Smooth muscle cell (in vitro differentiated cells): ENCODE measurements at regions not wholly inside any gene's neighbourhood (a gene's known extent, or its start where the extent isn't known, plus 50 kb on each side); places are given as distances from the start of the nearest gene placed in this dataset.

Source experiments
- DNase-seq: peaks from one replicate; lab custom pipeline; 2025; ENCODE audit not compliant: unreplicated experiment; lab: John Stamatoyannopoulos, UW
- H2AFZ ChIP-seq: fragments of 200-600 bp; sonication (generic); 2 replicates; pipeline ENCODE4 v1.6.0; 2016; ENCODE audit warnings: antibody characterized with exemption, low read depth, mild to moderate bottlenecking
- H3F3A ChIP-seq: fragments of 200-600 bp; sonication (generic); 2 replicates; pipeline ENCODE4 v1.6.0; 2017; ENCODE audit warnings: antibody characterized with exemption, low read depth
- H3K27ac ChIP-seq: fragments of 200-600 bp; sonication (generic); 2 replicates; pipeline ENCODE4 v1.5.1; 2016; ENCODE audit warnings: low read depth, mild to moderate bottlenecking
- H3K27me3 ChIP-seq: fragments of 200-600 bp; sonication (generic); 2 replicates; pipeline ENCODE4 v1.6.1; 2016; ENCODE audit warnings: low read depth, mild to moderate bottlenecking
- H3K36me3 ChIP-seq: fragments of 200-600 bp; sonication (generic); 2 replicates; pipeline ENCODE4 v1.5.1; 2016; ENCODE audit warnings: low read depth
- H3K4me1 ChIP-seq: fragments of 200-600 bp; sonication (generic); 2 replicates; pipeline ENCODE4 v1.5.1; 2016; ENCODE audit warnings: low read depth
- H3K4me2 ChIP-seq: fragments of 200-600 bp; sonication (generic); 2 replicates; pipeline ENCODE4 v1.6.0; 2016; ENCODE audit warnings: mild to moderate bottlenecking
- H3K4me3 ChIP-seq: fragments of 200-600 bp; sonication (generic); 2 replicates; pipeline ENCODE4 v1.5.1; 2016; ENCODE audit warnings: mild to moderate bottlenecking
- H3K79me2 ChIP-seq: fragments of 200-600 bp; sonication (generic); 2 replicates; pipeline ENCODE4 v1.6.0; 2016; ENCODE audit warnings: low read depth, mild to moderate bottlenecking
- H3K9ac ChIP-seq: fragments of 200-600 bp; sonication (generic); 2 replicates; pipeline ENCODE4 v1.6.0; 2016; ENCODE audit warnings: low read depth
- H3K9me3 ChIP-seq: fragments of 200-600 bp; sonication (generic); replicated peaks from 2 replicates; pipeline ENCODE4 v1.5.1; 2016; ENCODE audit warnings: low read depth
- H4K20me1 ChIP-seq: fragments of 200-600 bp; sonication (generic); 2 replicates; pipeline ENCODE4 v1.6.0; 2016; ENCODE audit warnings: low read depth
- CTCF ChIP-seq: fragments of 200-600 bp; sonication (generic); IDR thresholded peaks from 2 replicates; pipeline ENCODE4 v1.5.1; 2017; ENCODE audit warnings: borderline replicate concordance, mild to moderate bottlenecking, antibody characterized with exemption; ENCODE audit not compliant: insufficient read depth, poor library complexity, severe bottlenecking
- WGBS: methylation state at CpG from one replicate; pipeline ENCODE4 v1.1.7; 2016; ENCODE audit warnings: low lambda C conversion rate; 5-methylcytosine and 5-hydroxymethylcytosine counted together

- no peaks in the 10 kb centered on the region for H3F3A ChIP-seq
- no peaks in the 10 kb centered on the region for H3K27me3 ChIP-seq
- H3K9ac ChIP-seq = no peak overlapping the region
- no peaks in the 10 kb centered on the region for H3K9me3 ChIP-seq
- no peaks in the 10 kb centered on the region for H3K4me1 ChIP-seq
- H3K4me2 ChIP-seq = no peak overlapping the region
- H3K79me2 ChIP-seq = no peaks in the 10 kb centered on the region
- no peak overlapping the region for H2AFZ ChIP-seq
- H4K20me1 ChIP-seq = no peaks in the 10 kb centered on the region
- DNase-seq = no peak
- H3K4me3 ChIP-seq = no peak overlapping the region
- no peak overlapping the region for H3K27ac ChIP-seq
- no peak for TF ChIP-seq CTCF
- H3K36me3 ChIP-seq = no peaks in the 10 kb centered on the region
- WGBS = 88% methylated on average over 3 of the region's 3 CpGs
Observed at GRCh38 chr3:170814822-170815221, 55.2 kb downstream of the RPL22L1 start.

- no peak for DNase-seq
- Histone ChIP-seq H3K4me3 (no peak overlapping the region), H3K9me3 (no peaks in the 10 kb centered on the region), H3K36me3 (no peaks in the 10 kb centered on the region), H3K79me2 (no peaks in the 10 kb centered on the region), H4K20me1 (no peaks in the 10 kb centered on the region), H3K4me1 (no peaks in the 10 kb centered on the region), H3K27me3 (no peaks in the 10 kb centered on the region), H3F3A (no peaks in the 10 kb centered on the region), H3K4me2 (peak overlapping the region; percentile 7), H3K9ac (no peak overlapping the region), H3K27ac (no peak overlapping the region), H2AFZ (no peak overlapping the region)
- TF ChIP-seq CTCF = no peak
- 45% methylated on average over 5 of the region's 5 CpGs for WGBS
Observed at GRCh38 chr3:170813266-170813665, 56.7 kb downstream of the RPL22L1 start.

GRCh38 chr3:170811928-170812591, 57.9 kb downstream of the RPL22L1 start:
- WGBS = 45% methylated on average over 8 of the region's 8 CpGs
- H3K36me3 ChIP-seq = no peaks in the 10 kb centered on the region
- H3K79me2 ChIP-seq = no peaks in the 10 kb centered on the region
- no peak overlapping the region for H3K4me3 ChIP-seq
- H3K4me2 ChIP-seq = no peak overlapping the region
- no peaks in the 10 kb centered on the region for H3K4me1 ChIP-seq
- no peak overlapping the region for H3K27ac ChIP-seq
- peak; percentile 97 for TF ChIP-seq CTCF
- DNase-seq = peak; percentile 27
- no peaks in the 10 kb centered on the region for H3K9me3 ChIP-seq
- H3F3A ChIP-seq = no peaks in the 10 kb centered on the region
- no peak overlapping the region for H3K9ac ChIP-seq
- no peaks in the 10 kb centered on the region for H4K20me1 ChIP-seq
- no peak overlapping the region for H2AFZ ChIP-seq
- H3K27me3 ChIP-seq = no peaks in the 10 kb centered on the region

- no peak for DNase-seq
- no peak for TF ChIP-seq CTCF
- H3K9me3 ChIP-seq = no peaks in the 10 kb centered on the region
Observed at GRCh38 chr3:170811515-170811914, 58.5 kb downstream of the RPL22L1 start.

More at GRCh38 chr3:170811515-170811914, 58.5 kb downstream of the RPL22L1 start:
- no peaks in the 10 kb centered on the region for H3K36me3 ChIP-seq
- WGBS = 70% methylated on average over 5 of the region's 5 CpGs
- no peaks in the 10 kb centered on the region for H3K4me1 ChIP-seq
- H3K79me2 ChIP-seq = no peaks in the 10 kb centered on the region
- H3F3A ChIP-seq = no peaks in the 10 kb centered on the region
- no peak overlapping the region for H3K4me3 ChIP-seq
- no peaks in the 10 kb centered on the region for H4K20me1 ChIP-seq
- no peak overlapping the region for H3K27ac ChIP-seq
- no peak overlapping the region for H3K9ac ChIP-seq
- no peak overlapping the region for H3K4me2 ChIP-seq
- H2AFZ ChIP-seq = no peak overlapping the region
- H3K27me3 ChIP-seq = no peaks in the 10 kb centered on the region
